Endothelial cell of umbilical vein (primary cell): ENCODE measurements at regions not wholly inside any gene's neighbourhood (a gene's known extent, or its start where the extent isn't known, plus 50 kb on each side); places are given as distances from the start of the nearest gene placed in this dataset.

Experiments
- EZH2 ChIP-seq: IDR thresholded peaks from 2 replicates; pipeline ENCODE4 v1.6.1; 2012; ENCODE audit warnings: borderline replicate concordance, low read depth, mild to moderate bottlenecking, moderate library complexity, low read length, inconsistent platforms; ENCODE audit not compliant: severe bottlenecking
- FOS ChIP-seq: IDR thresholded peaks from 2 replicates; pipeline ENCODE4 v1.6.1; 2011; ENCODE audit warnings: mild to moderate bottlenecking, low read length, moderate library complexity, borderline replicate concordance; ENCODE audit not compliant: insufficient read depth
- GATA2 ChIP-seq: IDR thresholded peaks from 2 replicates; pipeline ENCODE4 v1.7.0; 2011; ENCODE audit warnings: low read depth, mild to moderate bottlenecking, moderate library complexity, mixed read lengths, low read length; ENCODE audit not compliant: insufficient read length, insufficient read depth
- JUN ChIP-seq: IDR thresholded peaks from 2 replicates; pipeline ENCODE4 v1.6.1; 2011; ENCODE audit warnings: borderline replicate concordance, low read depth; ENCODE audit not compliant: insufficient read length, insufficient read depth
- MYC ChIP-seq: IDR thresholded peaks from one replicate; pipeline ENCODE4 v1.6.1; 2011; ENCODE audit warnings: mild to moderate bottlenecking, low read depth, low read length
- POLR2A ChIP-seq: IDR thresholded peaks from 2 replicates; pipeline ENCODE4 v1.6.1; 2012; ENCODE audit warnings: low read depth, mild to moderate bottlenecking, control low read depth, low read length
- POLR2AphosphoS5 ChIP-seq: IDR thresholded peaks from 2 replicates; pipeline ENCODE4 v1.6.1; 2012; ENCODE audit warnings: low read depth, mild to moderate bottlenecking, control low read depth, low read length, moderate library complexity; ENCODE audit not compliant: insufficient read depth
- TF ChIP-seq, protein P1 (sequence below), 2 donors: IDR thresholded peaks; 1 replicate in 1 of 2; 2 replicates in 1 of 2; pipeline ENCODE4 v1.5.1; 2011; ENCODE audit warnings: low read length in 2 of 2, mild to moderate bottlenecking in 2 of 2, moderate library complexity in 2 of 2, control low read depth in 1 of 2, inconsistent platforms in 1 of 2, low read depth in 1 of 2; ENCODE audit not compliant: insufficient read depth in 1 of 2; ENCODE audit errors: extremely low read depth in 1 of 2
- TF ChIP-seq, protein P2 (sequence below): IDR thresholded peaks from 2 replicates; pipeline ENCODE4 v1.6.1; 2011; ENCODE audit not compliant: insufficient read depth, insufficient read length

DNA sequence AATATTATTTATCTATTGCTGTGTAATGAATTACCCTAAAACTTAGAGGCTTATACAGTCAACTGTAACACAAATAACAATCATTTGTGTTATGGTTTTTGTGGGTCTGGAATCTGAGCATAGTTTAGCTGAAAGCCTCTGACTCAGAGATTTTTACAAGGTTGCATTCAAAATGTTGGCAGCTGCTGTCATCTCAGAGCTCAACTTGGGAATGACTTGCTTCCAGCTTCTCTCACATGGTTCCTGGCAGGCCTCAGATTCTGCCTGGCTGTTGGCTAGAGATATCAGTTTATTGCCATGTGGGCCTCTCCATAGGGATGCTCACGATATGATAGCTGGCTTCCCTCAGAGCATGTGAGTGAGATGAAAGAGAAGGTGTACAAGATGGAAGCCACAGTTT, 70.2 kb upstream of the BRWD3 start:
- TF ChIP-seq, protein P1, sequence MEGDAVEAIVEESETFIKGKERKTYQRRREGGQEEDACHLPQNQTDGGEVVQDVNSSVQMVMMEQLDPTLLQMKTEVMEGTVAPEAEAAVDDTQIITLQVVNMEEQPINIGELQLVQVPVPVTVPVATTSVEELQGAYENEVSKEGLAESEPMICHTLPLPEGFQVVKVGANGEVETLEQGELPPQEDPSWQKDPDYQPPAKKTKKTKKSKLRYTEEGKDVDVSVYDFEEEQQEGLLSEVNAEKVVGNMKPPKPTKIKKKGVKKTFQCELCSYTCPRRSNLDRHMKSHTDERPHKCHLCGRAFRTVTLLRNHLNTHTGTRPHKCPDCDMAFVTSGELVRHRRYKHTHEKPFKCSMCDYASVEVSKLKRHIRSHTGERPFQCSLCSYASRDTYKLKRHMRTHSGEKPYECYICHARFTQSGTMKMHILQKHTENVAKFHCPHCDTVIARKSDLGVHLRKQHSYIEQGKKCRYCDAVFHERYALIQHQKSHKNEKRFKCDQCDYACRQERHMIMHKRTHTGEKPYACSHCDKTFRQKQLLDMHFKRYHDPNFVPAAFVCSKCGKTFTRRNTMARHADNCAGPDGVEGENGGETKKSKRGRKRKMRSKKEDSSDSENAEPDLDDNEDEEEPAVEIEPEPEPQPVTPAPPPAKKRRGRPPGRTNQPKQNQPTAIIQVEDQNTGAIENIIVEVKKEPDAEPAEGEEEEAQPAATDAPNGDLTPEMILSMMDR (IDR thresholded peaks at IDR 0.05; ENCODE audit: extremely low read depth in 1 of 2, insufficient read depth in 1 of 2, low read depth in 1 of 2, low read length in 2 of 2) = no peak
- no peak for TF ChIP-seq POLR2A
- TF ChIP-seq, protein P2, sequence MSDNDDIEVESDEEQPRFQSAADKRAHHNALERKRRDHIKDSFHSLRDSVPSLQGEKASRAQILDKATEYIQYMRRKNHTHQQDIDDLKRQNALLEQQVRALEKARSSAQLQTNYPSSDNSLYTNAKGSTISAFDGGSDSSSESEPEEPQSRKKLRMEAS = no peak
- no peak for TF ChIP-seq JUN
- TF ChIP-seq POLR2AphosphoS5 = no peak
- TF ChIP-seq MYC = no peak
- no peak for TF ChIP-seq FOS
- no peak for TF ChIP-seq EZH2
- no peak for TF ChIP-seq GATA2
